22Rv1 (cell line): ENCODE measurements at regions not wholly inside any gene's neighbourhood (a gene's known extent, or its start where the extent isn't known, plus 50 kb on each side); places are given as distances from the start of the nearest gene placed in this dataset.

Source experiments
- CTCF ChIP-seq: fragments of 450-650 bp; IDR thresholded peaks from 2 replicates; pipeline ENCODE4 v1.5.1; 2017; ENCODE audit warnings: mild to moderate bottlenecking
- ZFX ChIP-seq: fragments of 450-650 bp; IDR thresholded peaks from 2 replicates; pipeline ENCODE4 v1.6.1; 2017; ENCODE audit warnings: antibody characterized with exemption, borderline replicate concordance

- TF ChIP-seq CTCF: no peak
- no peak for TF ChIP-seq ZFX
Measured at GRCh38 chr5:171524466-171524865, 105.0 kb downstream of the FGF18 start.
